ENCODE measurements at regions not wholly inside any gene's neighbourhood (a gene's known extent, or its start where the extent isn't known, plus 50 kb on each side); places are given as distances from the start of the nearest gene placed in this dataset.

- no peak for ATAC-seq
These were observed 82.2 kb upstream of the SOD1 start for GRCh38 chr21:31577271-31577670.

GRCh38 chr21:31576428-31576827 lies 83.1 kb upstream of the SOD1 start:
- DNase-seq (no peak), ATAC-seq (no peak)
- Histone ChIP-seq H3K27me3 (ENCODE audit: low read depth) (peaks cover 2% of the 10 kb centered on the region), H3K36me3 (no peaks in the 10 kb centered on the region), H3K27ac (no peak overlapping the region), H3K4me1 (no peaks in the 10 kb centered on the region), H3K9me3 (no peaks in the 10 kb centered on the region), H3K4me3 (no peak overlapping the region)
- intact Hi-C loops (cut with DNase I), result no loop called here
- TF ChIP-seq CTCF (IDR thresholded peaks at IDR 0.05), result no peak

More at GRCh38 chr21:31577271-31577670, 82.2 kb upstream of the SOD1 start:
- DNase-seq, result no peak
- intact Hi-C loops (cut with DNase I), result no loop called here
- Histone ChIP-seq H3K4me1 (no peaks in the 10 kb centered on the region), H3K4me3 (no peak overlapping the region), H3K27me3 (ENCODE audit: low read depth) (peaks cover 2% of the 10 kb centered on the region), H3K9me3 (no peaks in the 10 kb centered on the region), H3K36me3 (no peaks in the 10 kb centered on the region), H3K27ac (no peak overlapping the region)
- TF ChIP-seq CTCF (IDR thresholded peaks at IDR 0.05), result no peak

GRCh38 chr21:31573217-31573616 lies 86.3 kb upstream of the SOD1 start:
- no peaks in the 10 kb centered on the region for H3K27me3 ChIP-seq (ENCODE audit: low read depth)
- H3K4me1 ChIP-seq, result no peaks in the 10 kb centered on the region
- TF ChIP-seq CTCF (IDR thresholded peaks at IDR 0.05), result no peak
- H3K36me3 ChIP-seq, result no peaks in the 10 kb centered on the region
- no peaks in the 10 kb centered on the region for H3K9me3 ChIP-seq
- ATAC-seq (no peak), DNase-seq (no peak)
- intact Hi-C loops (cut with DNase I), result no loop called here
- H3K4me3 ChIP-seq, result no peak overlapping the region
- H3K27ac ChIP-seq, result no peak overlapping the region

GRCh38 chr21:31571879-31572278 lies 87.6 kb upstream of the SOD1 start:
- DNase-seq (no peak), ATAC-seq (no peak)
- no peaks in the 10 kb centered on the region for H3K4me1 ChIP-seq
- no peak for TF ChIP-seq CTCF (IDR thresholded peaks at IDR 0.05)
- intact Hi-C loops (cut with DNase I), result no loop called here
- H3K9me3 ChIP-seq, result no peaks in the 10 kb centered on the region
- H3K4me3 ChIP-seq, result no peak overlapping the region
- no peaks in the 10 kb centered on the region for H3K36me3 ChIP-seq
- no peak overlapping the region for H3K27ac ChIP-seq
- no peaks in the 10 kb centered on the region for H3K27me3 ChIP-seq (ENCODE audit: low read depth)

- Histone ChIP-seq H3K27ac (no peak overlapping the region), H3K4me1 (no peaks in the 10 kb centered on the region), H3K4me3 (no peak overlapping the region), H3K9me3 (no peaks in the 10 kb centered on the region), H3K36me3 (no peaks in the 10 kb centered on the region), H3K27me3 (ENCODE audit: low read depth) (no peaks in the 10 kb centered on the region)
- no peak for TF ChIP-seq CTCF (IDR thresholded peaks at IDR 0.05)
- ATAC-seq (no peak), DNase-seq (no peak)
- intact Hi-C loops (cut with DNase I), result no loop called here
These were observed 88.5 kb upstream of the SOD1 start for GRCh38 chr21:31570824-31571566.
